BJ (cell line): ENCODE measurements at regions not wholly inside any gene's neighbourhood (a gene's known extent, or its start where the extent isn't known, plus 50 kb on each side); places are given as distances from the start of the nearest gene placed in this dataset.
"Not testable (repeated sequence)": the region's sequence is repeated elsewhere in the genome, so short reads cannot be mapped to it uniquely, and the experiment has no call there.

ENCODE experiments used
- CTCF ChIA-PET: fragments of 350-600 bp; formaldehyde crosslinking; extraction: SDS; loops from one replicate; lab custom pipeline; 2021; ENCODE audit warnings: antibody characterized with exemption, inconsistent platforms; lab: Yijun Ruan, JAX
- POLR2A ChIA-PET: fragments of 300-600 bp; sonication (Branson Sonifier 250); formaldehyde crosslinking; extraction: SDS; loops from one replicate; lab custom pipeline; 2021; ENCODE audit warnings: antibody characterized with exemption; lab: Charles Lee
- DNase-seq: peaks from one replicate; pipeline ENCODE4 v3.0.0-alpha.2; 2011; ENCODE audit warnings: low read depth
- H3K27me3 ChIP-seq: 2 replicates; pipeline ENCODE4 v1.6.0; 2011; ENCODE audit warnings: low read length; ENCODE audit not compliant: control insufficient read depth, insufficient read depth
- H3K36me3 ChIP-seq: 2 replicates; pipeline ENCODE4 v1.5.1; 2011; ENCODE audit warnings: low read length; ENCODE audit not compliant: control insufficient read depth, insufficient read depth
- H3K4me3 ChIP-seq: 2 replicates; pipeline ENCODE4 v1.5.1; 2011; ENCODE audit warnings: low read depth, mild to moderate bottlenecking, control low read depth, low read length
- CTCF ChIP-seq: IDR thresholded peaks from 2 replicates; pipeline ENCODE4 v1.5.1; 2011; ENCODE audit warnings: low read depth, mild to moderate bottlenecking, control low read depth, inconsistent platforms, low read length, moderate library complexity; ENCODE audit not compliant: insufficient read depth

GRCh38 chr9:82052081-82052480 lies 63.5 kb downstream of the SPATA31D1 start:
- ChIA-PET CTCF (no interaction called here), POLR2A (no interaction called here)
- no peak for TF ChIP-seq CTCF
- no peak for DNase-seq
- H3K4me3 ChIP-seq = no peak overlapping the region
- no peaks in the 10 kb centered on the region for H3K27me3 ChIP-seq
- no peaks in the 10 kb centered on the region for H3K36me3 ChIP-seq

DNA sequence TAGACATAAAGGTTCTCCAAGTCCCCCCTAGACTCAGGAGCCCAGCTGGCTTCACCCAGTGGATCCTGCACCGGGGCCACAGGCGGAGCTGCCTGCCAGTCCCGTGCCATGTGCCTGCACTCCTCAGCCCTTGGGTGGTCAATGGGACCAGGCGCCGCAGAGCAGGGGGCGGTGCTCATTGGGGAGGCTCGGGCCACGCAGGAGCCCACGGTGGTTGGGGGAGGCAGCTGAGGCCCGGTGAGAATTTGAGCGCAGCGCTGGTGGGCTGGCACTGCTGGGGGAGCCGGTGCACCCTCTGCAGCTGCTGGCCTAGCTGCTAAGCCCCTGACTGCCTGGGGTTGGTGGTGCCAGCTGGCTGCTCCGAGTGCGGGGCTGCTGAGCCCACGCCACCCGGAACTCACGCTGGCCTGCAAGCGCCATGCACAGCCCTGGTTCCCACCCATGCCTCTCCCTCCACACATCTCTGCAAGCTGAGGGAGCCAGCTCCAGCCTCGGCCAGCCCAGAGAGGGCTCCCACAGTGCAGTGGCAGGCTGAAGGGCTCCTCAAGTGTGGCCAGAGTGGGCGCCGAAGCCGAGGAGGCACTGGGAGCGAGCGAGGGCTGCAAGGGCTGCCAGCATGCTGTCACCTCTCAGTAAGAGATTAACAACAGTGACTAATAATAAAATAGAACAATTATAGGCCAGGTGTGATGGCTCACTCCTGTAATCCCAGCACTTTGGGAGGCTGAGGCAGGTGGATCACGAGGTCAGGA lies 65.9 kb downstream of the SPATA31D1 start:
- DNase-seq = no peak
- H3K4me3 ChIP-seq = no peak overlapping the region
- POLR2A ChIA-PET = no interaction called here
- H3K27me3 ChIP-seq = peaks cover 4% of the 10 kb centered on the region; the same call in 1 of the 2 replicates
- no peak for TF ChIP-seq CTCF
- CTCF ChIA-PET = no interaction called here
- H3K36me3 ChIP-seq = no peaks in the 10 kb centered on the region

GRCh38 chr9:82057805-82058204 lies 69.2 kb downstream of the SPATA31D1 start:
- POLR2A ChIA-PET = no interaction called here
- CTCF ChIA-PET = no interaction called here
- no peak for DNase-seq
- Histone ChIP-seq H3K4me3 (no peak overlapping the region), H3K27me3 (peaks cover 4% of the 10 kb centered on the region; the same call in 1 of the 2 replicates), H3K36me3 (no peaks in the 10 kb centered on the region)
- TF ChIP-seq CTCF = no peak

DNA sequence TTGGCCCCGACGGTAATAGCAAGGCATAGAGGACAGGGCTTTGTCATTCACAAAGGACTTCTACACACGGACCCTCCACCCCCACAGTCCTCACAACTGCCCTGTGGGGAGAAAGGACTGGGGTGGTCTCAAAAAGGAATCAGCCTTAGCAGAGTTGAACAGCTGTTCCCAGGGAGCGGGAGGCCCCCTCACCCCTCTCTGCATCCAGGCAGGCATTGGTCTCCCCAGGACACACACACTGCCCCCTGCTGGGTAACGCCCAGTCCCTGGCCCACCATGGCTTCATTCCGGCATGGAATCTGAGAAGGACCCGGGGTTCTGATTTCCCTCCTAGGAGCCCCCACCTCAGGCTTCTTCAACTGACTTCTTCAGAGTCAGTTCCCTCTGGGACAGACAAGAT lies 73.2 kb downstream of the SPATA31D1 start:
- H3K36me3 ChIP-seq, POLR2A ChIA-PET, CTCF ChIA-PET, DNase-seq, H3K27me3 ChIP-seq, H3K4me3 ChIP-seq: not testable (repeated sequence)

GRCh38 chr9:82062245-82062644 lies 73.7 kb downstream of the SPATA31D1 start:
- ChIA-PET CTCF (no interaction called here), POLR2A (no interaction called here)
- no peak for TF ChIP-seq CTCF
- DNase-seq = no peak
- Histone ChIP-seq H3K27me3 (peaks cover 4% of the 10 kb centered on the region; the same call in 1 of the 2 replicates), H3K36me3 (no peaks in the 10 kb centered on the region), H3K4me3 (no peak overlapping the region)
